Upper lobe of left lung (tissue), 4 donors: ENCODE measurements at regions not wholly inside any gene's neighbourhood (a gene's known extent, or its start where the extent isn't known, plus 50 kb on each side); places are given as distances from the start of the nearest gene placed in this dataset.

ENCODE experiments used
- EP300 ChIP-seq, 4 donors: sonication (generic); formaldehyde crosslinking; IDR thresholded peaks; one replicate each; pipeline ENCODE4 v1.5.1; 2017; ENCODE audit warnings: antibody characterized with exemption in 4 of 4, control low read depth in 2 of 4
- POLR2A ChIP-seq, 4 donors: fragments of 450-650 bp; IDR thresholded peaks; one replicate each; pipeline ENCODE4 v1.5.1; 2016 to 2017; ENCODE audit warnings: antibody characterized with exemption in 4 of 4, mild to moderate bottlenecking in 2 of 4
- POLR2AphosphoS5 ChIP-seq, 2 donors: sonication (generic); formaldehyde crosslinking; IDR thresholded peaks; one replicate each; pipeline ENCODE4 v1.5.1; 2017; ENCODE audit warnings: antibody characterized with exemption in 2 of 2
- TF ChIP-seq, protein P1 (sequence below), 6 experiments: fragments of 450-650 bp in 4 of 6; fragments of 200-600 bp in 2 of 6; sonication (generic) in 2 of 6; IDR thresholded peaks; one replicate each; pipeline ENCODE4 v1.5.1; 2016 to 2019; ENCODE audit warnings: antibody characterized with exemption in 6 of 6

DNA sequence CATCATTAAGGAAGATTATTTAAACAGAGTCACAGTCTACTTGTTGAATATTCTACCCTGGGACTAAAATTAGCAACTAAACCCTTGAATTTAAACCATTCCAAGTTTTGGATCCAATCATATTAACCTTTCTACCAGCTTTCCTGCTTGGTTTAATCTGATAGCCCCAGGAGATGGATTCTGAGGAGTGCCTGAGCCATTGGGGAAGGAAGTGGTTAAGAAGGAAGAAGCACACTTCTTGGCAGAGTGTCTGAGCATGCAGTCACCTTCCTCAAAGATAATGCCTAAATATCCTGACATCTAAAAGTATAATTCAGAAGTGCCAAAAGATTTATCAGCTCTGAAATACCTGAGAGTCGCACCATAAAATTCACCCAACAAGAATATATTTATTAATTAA, 74.1 kb upstream of the SNCAIP start:
- no peak for TF ChIP-seq POLR2AphosphoS5 (IDR thresholded peaks at IDR 0.05)
- TF ChIP-seq, protein P1, sequence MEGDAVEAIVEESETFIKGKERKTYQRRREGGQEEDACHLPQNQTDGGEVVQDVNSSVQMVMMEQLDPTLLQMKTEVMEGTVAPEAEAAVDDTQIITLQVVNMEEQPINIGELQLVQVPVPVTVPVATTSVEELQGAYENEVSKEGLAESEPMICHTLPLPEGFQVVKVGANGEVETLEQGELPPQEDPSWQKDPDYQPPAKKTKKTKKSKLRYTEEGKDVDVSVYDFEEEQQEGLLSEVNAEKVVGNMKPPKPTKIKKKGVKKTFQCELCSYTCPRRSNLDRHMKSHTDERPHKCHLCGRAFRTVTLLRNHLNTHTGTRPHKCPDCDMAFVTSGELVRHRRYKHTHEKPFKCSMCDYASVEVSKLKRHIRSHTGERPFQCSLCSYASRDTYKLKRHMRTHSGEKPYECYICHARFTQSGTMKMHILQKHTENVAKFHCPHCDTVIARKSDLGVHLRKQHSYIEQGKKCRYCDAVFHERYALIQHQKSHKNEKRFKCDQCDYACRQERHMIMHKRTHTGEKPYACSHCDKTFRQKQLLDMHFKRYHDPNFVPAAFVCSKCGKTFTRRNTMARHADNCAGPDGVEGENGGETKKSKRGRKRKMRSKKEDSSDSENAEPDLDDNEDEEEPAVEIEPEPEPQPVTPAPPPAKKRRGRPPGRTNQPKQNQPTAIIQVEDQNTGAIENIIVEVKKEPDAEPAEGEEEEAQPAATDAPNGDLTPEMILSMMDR (IDR thresholded peaks at IDR 0.05) = no peak
- no peak for TF ChIP-seq POLR2A (IDR thresholded peaks at IDR 0.05)
- no peak for TF ChIP-seq EP300 (IDR thresholded peaks at IDR 0.05)
